Stimulated activated memory B cell treated with anti-CD40 and anti-IgM and Interleukin-4, amounts not matched to agents 10 μg/mL and 1 μg/mL and 100 μg/mL, for 72 hours (primary cell): ENCODE measurements at regions not wholly inside any gene's neighbourhood (a gene's known extent, or its start where the extent isn't known, plus 50 kb on each side); places are given as distances from the start of the nearest gene placed in this dataset.

ENCODE experiments used
- ATAC-seq: fragments of 150-1000 bp; cut with Tn5 transposase; 2 replicates; pipeline ENCODE4 v1.10.0; 2021
- H3K27ac Mint-ChIP-seq: one replicate; pipeline ENCODE4 v1.8.0; 2022; ENCODE audit warnings: mild to moderate bottlenecking, mixed read lengths
- H3K27me3 Mint-ChIP-seq: one replicate; pipeline ENCODE4 v1.8.0; 2022; ENCODE audit warnings: mixed read lengths
- H3K36me3 Mint-ChIP-seq: one replicate; pipeline ENCODE4 v1.8.0; 2022; ENCODE audit warnings: mixed read lengths
- H3K4me1 Mint-ChIP-seq: one replicate; pipeline ENCODE4 v1.8.0; 2022; ENCODE audit warnings: mixed read lengths
- H3K4me3 Mint-ChIP-seq: one replicate; pipeline ENCODE4 v1.8.0; 2022; ENCODE audit warnings: mild to moderate bottlenecking, moderate library complexity, mixed read lengths
- H3K9me3 Mint-ChIP-seq: one replicate; pipeline ENCODE4 v1.8.0; 2022; ENCODE audit warnings: mixed read lengths

DNA sequence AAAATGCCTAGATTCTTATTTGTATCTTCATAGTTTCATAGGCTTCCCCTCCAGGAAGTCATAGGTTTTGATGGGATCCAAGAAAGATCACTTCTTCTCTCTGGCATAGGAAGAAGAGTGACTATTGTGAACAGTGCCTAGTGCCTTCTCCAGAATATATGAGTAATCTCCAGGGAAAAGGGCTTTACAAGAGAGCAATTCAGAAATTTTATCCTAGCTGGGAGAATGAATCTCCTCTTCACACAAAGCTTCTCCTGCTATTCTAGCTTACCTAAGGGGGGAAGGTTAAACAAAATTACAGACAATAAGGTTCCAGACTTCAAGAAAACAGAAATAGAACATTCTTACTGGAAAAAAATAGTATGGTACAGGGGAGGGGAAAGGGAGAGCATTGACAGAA, 1193.3 kb upstream of the CDH6 start:
- H3K36me3 Mint-ChIP-seq: no peaks in the 10 kb centered on the region
- no peak overlapping the region for H3K4me3 Mint-ChIP-seq
- H3K4me1 Mint-ChIP-seq: no peaks in the 10 kb centered on the region
- H3K9me3 Mint-ChIP-seq: peaks cover 13% of the 10 kb centered on the region
- no peaks in the 10 kb centered on the region for H3K27me3 Mint-ChIP-seq
- ATAC-seq: no peak
- no peak overlapping the region for H3K27ac Mint-ChIP-seq

DNA sequence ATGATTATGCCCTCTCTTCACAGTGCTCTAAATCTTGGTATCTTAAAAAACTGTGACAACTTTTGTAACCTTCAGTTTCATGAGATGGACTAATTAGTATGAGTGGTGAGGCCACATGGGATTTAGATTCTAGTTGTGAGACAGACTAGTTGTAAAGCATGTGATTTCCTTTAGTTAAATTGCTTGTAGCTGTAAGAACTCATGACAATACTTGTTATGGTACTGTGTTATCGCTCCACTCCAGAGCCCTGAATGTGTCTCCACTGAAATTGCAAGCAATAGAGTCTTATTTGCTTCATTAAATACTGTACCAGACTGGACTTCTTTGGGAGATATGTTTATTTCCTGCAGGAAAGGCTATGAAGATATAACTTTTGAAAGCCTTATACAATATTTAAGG, 1198.3 kb upstream of the CDH6 start:
- H3K27me3 Mint-ChIP-seq: no peaks in the 10 kb centered on the region
- peaks cover 5% of the 10 kb centered on the region for H3K9me3 Mint-ChIP-seq
- H3K36me3 Mint-ChIP-seq: no peaks in the 10 kb centered on the region
- H3K27ac Mint-ChIP-seq: no peak overlapping the region
- no peak overlapping the region for H3K4me3 Mint-ChIP-seq
- no peak for ATAC-seq
- no peaks in the 10 kb centered on the region for H3K4me1 Mint-ChIP-seq

DNA sequence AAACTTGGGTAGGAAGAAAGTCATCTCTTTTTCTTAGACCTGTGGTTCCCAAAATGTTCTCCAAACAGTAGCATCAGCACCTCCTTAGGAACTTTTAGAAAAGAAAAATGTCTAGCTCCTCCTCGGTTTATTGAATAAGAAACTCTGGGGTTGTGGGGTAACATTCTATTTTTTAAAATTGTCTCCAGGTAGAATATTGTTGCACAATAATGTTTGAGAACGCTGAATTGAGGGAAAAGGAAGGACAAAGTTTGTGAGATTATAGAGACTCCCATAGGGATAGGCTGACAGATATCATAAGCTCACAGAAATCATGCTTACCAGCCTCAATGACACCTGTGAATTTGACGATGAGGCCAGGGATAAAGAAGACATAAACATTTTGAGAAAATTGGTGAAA, 1199.0 kb upstream of the CDH6 start:
- Mint-ChIP-seq H3K4me3 (no peak overlapping the region), H3K27ac (no peak overlapping the region), H3K36me3 (no peaks in the 10 kb centered on the region), H3K4me1 (no peaks in the 10 kb centered on the region), H3K27me3 (no peaks in the 10 kb centered on the region), H3K9me3 (peaks cover 5% of the 10 kb centered on the region)
- ATAC-seq: no peak

DNA sequence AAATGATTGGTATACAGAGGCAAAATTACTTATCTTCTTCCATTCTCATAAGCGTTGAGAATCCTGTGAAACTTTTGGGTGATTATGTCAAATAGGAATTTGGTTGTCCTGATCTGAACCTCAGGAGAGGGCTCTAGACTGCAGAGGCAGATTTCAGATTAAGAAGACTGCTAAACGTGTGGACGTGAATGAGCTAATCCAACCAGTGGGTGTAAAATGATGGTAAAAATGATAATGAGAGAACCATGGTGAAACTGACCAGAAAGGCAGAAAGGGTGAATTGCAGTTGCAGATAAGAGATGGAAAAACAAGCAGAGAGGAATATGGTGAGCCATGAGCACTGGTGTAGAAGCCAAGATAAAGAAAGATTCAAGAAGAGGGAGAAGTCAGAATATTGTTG, 1200.2 kb upstream of the CDH6 start:
- H3K36me3 Mint-ChIP-seq: no peaks in the 10 kb centered on the region
- H3K9me3 Mint-ChIP-seq: peaks cover 5% of the 10 kb centered on the region
- H3K4me3 Mint-ChIP-seq: no peak overlapping the region
- no peaks in the 10 kb centered on the region for H3K4me1 Mint-ChIP-seq
- H3K27me3 Mint-ChIP-seq: no peaks in the 10 kb centered on the region
- H3K27ac Mint-ChIP-seq: no peak overlapping the region
- ATAC-seq: no peak

DNA sequence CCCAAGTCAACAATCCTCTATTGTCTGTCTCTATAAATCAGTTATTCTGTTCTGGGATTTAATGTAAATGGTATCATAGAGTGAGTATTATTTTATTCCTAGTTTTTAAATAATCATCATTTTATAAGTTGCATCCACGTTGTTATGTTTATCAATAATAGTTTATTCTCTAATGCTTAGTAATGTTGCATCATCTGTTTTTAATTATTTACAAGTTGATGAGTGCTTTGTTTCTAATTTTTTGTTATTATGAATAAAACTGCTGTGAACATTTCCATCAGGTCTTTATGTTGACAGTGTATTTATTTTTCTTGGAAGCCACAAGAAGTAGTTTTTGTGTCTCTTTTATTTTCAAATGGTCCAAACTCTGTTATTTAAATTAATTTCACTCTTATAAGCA, 1201.2 kb upstream of the CDH6 start:
- Mint-ChIP-seq H3K36me3 (no peaks in the 10 kb centered on the region), H3K27me3 (no peaks in the 10 kb centered on the region), H3K27ac (no peak overlapping the region), H3K9me3 (peaks cover 5% of the 10 kb centered on the region), H3K4me1 (no peaks in the 10 kb centered on the region), H3K4me3 (no peak overlapping the region)
- ATAC-seq: no peak

DNA sequence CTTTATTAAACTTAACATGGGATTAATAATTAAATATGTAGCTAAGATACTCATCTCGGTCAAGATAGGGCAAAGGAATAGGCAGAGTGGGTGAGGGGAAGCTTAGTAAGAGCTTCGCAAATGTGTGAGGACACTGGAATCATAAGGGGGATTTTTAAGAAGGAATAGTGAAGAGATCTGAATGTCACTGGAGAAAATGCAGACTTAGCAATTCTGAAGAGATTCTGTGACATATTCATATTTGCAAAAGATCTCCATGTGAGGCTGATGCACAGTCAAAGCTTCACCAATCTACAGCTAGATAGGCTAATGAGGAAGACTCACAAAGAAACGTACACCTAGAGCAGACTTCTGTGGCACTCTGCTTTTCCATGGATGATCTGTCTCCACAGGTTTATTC, 1202.8 kb upstream of the CDH6 start:
- Mint-ChIP-seq H3K9me3 (peaks cover 5% of the 10 kb centered on the region), H3K4me1 (no peaks in the 10 kb centered on the region), H3K27me3 (no peaks in the 10 kb centered on the region), H3K4me3 (no peak overlapping the region), H3K27ac (no peak overlapping the region), H3K36me3 (no peaks in the 10 kb centered on the region)
- no peak for ATAC-seq

DNA sequence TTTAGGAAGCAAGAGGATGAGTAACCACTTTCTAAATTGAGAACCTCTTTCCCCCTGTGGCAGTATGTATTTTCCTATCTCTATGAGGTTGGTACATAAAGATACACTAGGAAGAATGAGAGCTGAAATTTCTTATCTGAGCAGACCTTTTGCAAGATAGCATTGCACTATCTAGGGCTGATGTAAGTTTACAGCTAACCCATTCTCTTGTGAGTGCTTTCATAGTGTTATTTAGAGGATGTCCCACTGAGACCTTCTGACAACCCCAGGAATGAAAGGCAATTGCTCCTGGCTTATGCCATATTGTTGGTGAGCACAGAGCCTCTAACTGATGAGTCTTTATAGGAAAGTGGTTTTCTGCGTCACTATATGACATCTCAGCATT, 1209.3 kb upstream of the CDH6 start:
- Mint-ChIP-seq H3K36me3 (no peaks in the 10 kb centered on the region), H3K27me3 (no peaks in the 10 kb centered on the region), H3K4me1 (no peaks in the 10 kb centered on the region), H3K9me3 (peaks cover 8% of the 10 kb centered on the region), H3K27ac (no peak overlapping the region), H3K4me3 (no peak overlapping the region)
- ATAC-seq: no peak

DNA sequence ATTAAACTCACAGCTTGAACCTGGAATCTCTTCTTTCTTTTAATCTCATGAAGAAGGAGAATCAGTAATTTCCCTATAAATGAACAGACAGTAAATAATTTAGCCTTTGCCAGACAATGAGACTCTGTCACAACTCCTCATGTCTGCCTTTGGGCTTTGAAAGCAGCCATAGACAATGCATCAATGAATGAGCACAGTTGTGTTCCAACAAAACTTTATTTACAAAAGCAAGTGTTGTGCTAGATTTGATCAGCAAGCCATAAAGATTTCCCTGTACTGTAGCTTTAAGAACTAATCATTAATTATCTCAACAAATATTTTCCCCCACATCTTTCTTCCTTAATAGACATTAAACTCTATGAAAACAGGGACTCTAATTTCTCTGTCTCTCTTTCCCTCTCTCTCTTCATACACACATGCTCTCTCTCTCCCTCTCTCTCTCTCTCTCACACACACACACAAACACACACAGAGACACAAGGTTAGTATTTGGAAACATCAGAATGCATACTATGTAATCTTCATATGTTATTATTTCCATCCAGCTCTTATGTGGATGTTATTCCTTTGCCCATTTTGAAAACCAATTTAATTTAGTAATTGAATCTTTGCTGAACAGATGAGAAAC, 1209.8 kb upstream of the CDH6 start:
- no peak overlapping the region for H3K27ac Mint-ChIP-seq
- H3K36me3 Mint-ChIP-seq: no peaks in the 10 kb centered on the region
- peaks cover 8% of the 10 kb centered on the region for H3K9me3 Mint-ChIP-seq
- no peak overlapping the region for H3K4me3 Mint-ChIP-seq
- no peaks in the 10 kb centered on the region for H3K27me3 Mint-ChIP-seq
- no peak for ATAC-seq
- H3K4me1 Mint-ChIP-seq: no peaks in the 10 kb centered on the region

DNA sequence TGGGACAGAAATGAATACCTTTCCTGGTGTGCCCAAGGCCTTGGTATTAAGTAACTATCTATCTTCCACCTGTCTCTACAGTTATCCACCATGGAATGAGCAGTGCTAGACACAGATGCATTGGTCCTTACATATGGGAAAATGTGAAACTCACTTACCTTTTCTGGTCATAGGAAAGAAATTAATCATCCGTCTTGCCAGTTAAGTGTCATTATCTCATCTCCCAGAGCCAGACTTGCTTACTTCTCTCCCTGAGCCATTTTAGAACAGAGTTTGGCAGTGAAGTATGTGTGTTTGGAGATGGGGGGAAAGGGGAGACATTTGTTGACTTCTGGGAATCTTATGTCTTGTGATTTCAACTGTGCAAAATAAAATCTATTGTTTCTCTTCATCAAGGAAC, 1211.0 kb upstream of the CDH6 start:
- H3K4me3 Mint-ChIP-seq: no peak overlapping the region
- ATAC-seq: no peak
- no peak overlapping the region for H3K27ac Mint-ChIP-seq
- H3K4me1 Mint-ChIP-seq: no peaks in the 10 kb centered on the region
- no peaks in the 10 kb centered on the region for H3K36me3 Mint-ChIP-seq
- peaks cover 8% of the 10 kb centered on the region for H3K9me3 Mint-ChIP-seq
- H3K27me3 Mint-ChIP-seq: no peaks in the 10 kb centered on the region

DNA sequence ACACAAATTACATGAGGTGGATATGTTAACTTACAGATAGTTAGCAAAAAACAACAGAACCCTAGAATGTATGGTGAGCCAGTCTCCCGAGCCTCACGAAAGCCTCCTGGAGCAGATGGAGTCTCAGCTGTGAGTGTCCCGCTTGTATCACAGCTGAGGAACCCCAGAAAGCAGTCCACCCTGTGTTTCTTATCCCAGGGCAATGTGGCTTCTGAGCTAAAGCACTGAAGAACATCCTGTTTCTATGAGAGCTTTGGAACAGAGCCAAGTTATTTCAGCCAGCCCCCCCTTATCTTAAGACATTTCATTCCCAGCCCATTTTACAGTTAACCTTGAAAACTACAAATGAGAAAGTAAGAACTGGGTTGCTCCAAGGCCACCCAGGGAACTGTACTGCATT, 1220.9 kb upstream of the CDH6 start:
- no peak overlapping the region for H3K27ac Mint-ChIP-seq
- H3K27me3 Mint-ChIP-seq: no peaks in the 10 kb centered on the region
- peaks cover 4% of the 10 kb centered on the region for H3K9me3 Mint-ChIP-seq
- H3K4me3 Mint-ChIP-seq: no peak overlapping the region
- H3K4me1 Mint-ChIP-seq: no peaks in the 10 kb centered on the region
- no peak for ATAC-seq
- no peaks in the 10 kb centered on the region for H3K36me3 Mint-ChIP-seq

DNA sequence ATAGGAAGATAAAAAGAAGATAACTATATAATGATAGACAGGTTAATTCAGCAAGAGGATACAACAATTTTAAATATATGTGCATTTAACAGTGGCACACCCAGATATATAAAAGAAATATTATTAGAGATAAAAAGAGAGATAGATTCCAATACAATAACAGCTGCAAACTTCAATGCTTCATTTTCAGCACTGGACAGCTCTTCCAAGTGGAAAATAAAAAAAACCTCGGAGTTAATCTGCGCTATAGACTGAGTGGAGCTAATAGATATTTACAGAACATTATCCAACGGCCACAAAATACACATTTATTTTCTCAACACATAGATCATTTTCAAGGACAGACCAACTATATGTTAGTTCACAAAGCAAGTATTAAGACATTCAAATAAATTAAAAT, 1229.5 kb upstream of the CDH6 start:
- H3K9me3 Mint-ChIP-seq: peaks cover 16% of the 10 kb centered on the region
- H3K36me3 Mint-ChIP-seq: no peaks in the 10 kb centered on the region
- H3K4me3 Mint-ChIP-seq: no peak overlapping the region
- H3K27me3 Mint-ChIP-seq: no peaks in the 10 kb centered on the region
- H3K4me1 Mint-ChIP-seq: no peaks in the 10 kb centered on the region
- ATAC-seq: no peak
- no peak overlapping the region for H3K27ac Mint-ChIP-seq

DNA sequence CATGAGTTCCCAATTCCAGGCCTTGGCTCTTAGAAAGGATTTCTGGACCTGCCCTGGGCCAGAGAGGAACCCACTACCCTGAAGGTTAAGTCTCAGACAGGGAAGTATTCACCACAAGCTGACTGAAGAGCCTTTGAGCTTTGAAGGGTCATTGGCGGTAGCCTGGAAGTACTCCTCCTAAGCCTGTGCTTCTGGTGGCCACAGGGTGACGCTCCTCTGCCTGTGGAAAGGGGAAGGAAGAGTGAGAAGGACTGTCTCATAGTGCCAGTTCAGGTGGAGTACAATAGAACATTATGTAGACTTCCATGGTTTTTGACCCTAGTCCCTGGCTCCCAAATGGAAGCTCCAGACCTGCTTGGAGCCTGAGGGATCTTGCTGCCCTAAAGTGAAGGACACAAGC, 1233.2 kb upstream of the CDH6 start:
- ATAC-seq: no peak
- Mint-ChIP-seq H3K36me3 (no peaks in the 10 kb centered on the region), H3K9me3 (peaks cover 7% of the 10 kb centered on the region), H3K4me1 (no peaks in the 10 kb centered on the region), H3K27me3 (no peaks in the 10 kb centered on the region), H3K4me3 (no peak overlapping the region), H3K27ac (no peak overlapping the region)

DNA sequence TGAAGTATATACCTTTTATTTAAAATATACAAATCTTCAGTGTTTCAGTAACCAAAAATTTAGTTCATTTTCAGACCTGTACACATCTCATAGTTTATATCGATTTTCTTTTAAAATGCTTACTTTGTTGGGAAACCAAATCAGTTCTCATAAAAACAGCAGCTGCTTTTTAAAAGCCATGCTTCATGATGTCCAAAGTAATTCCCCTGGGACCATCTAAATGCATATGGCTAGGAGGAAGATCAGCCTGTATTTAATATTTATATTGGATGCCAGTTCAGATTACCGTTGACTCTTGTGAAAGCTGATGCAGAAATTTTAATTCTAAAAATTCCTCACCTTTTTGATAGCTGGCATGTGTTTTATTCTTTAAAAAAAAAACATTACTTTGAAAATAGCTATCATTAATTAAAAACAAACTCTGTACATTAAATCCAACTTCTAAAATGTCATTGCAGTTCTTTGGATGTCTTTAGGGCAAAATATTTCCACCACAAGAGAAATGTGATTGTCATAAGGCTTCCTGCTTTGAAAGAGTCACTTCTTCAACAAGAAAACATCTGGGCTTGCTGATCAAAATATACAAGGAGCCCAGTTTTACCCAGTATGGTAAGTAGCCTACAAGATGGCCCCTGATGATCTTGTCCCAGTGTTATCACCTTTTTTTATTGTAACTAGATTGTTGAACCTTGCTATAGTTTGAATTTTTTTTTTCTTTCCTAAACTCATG, 1242.9 kb upstream of the CDH6 start:
- no peaks in the 10 kb centered on the region for H3K27me3 Mint-ChIP-seq
- ATAC-seq: no peak
- peaks cover 3% of the 10 kb centered on the region for H3K9me3 Mint-ChIP-seq
- H3K4me3 Mint-ChIP-seq: no peak overlapping the region
- no peaks in the 10 kb centered on the region for H3K36me3 Mint-ChIP-seq
- no peak overlapping the region for H3K27ac Mint-ChIP-seq
- no peaks in the 10 kb centered on the region for H3K4me1 Mint-ChIP-seq

DNA sequence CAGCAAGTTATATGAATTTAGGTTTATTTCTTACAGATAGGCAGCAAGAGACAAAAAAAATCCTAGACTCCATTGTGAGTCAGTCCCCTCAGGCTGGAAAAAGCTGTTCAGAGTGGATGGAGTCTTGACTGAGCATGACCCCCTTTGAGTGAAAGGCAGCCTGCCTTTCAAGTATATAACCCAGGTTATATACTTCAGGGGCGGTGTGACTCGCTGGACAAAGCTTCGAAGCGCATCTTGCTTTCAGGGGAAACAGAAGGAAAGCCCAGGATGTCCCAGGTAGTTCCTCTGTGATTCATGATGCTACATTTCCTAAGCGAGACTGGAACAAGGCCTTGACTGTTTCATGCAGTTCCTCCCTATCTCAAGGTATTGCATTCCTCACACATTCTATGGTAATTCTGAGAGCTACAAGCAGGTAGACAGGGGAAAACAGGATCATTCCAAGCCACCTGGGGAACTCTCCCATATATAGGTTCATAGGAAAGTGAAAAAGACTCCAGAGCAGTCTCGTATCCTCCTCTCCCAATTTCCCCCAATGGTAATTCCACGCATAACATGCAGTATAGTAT, 1244.1 kb upstream of the CDH6 start:
- H3K27ac Mint-ChIP-seq: no peak overlapping the region
- no peak overlapping the region for H3K4me3 Mint-ChIP-seq
- H3K9me3 Mint-ChIP-seq: peaks cover 3% of the 10 kb centered on the region
- H3K4me1 Mint-ChIP-seq: no peaks in the 10 kb centered on the region
- H3K36me3 Mint-ChIP-seq: no peaks in the 10 kb centered on the region
- ATAC-seq: no peak
- H3K27me3 Mint-ChIP-seq: no peaks in the 10 kb centered on the region

DNA sequence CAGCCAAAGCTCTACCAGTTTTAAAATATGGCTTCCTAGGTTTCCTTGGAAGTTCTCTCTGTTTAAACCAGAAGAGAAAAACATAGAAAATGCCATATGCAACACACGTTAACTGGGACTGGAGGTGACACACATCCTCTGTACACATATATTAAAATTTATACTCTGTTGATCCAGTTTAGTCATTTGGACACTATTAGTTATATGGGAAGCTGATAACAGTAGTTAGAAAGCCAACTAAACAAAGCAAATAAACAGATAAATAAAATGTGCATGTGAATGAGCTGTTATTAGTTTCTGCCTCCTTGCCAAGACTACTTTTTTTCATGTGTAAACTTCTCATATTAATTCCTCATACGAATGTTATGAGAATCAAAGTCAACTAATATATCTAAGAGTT, 1249.2 kb upstream of the CDH6 start:
- Mint-ChIP-seq H3K4me3 (no peak overlapping the region), H3K9me3 (no peaks in the 10 kb centered on the region), H3K27ac (no peak overlapping the region), H3K36me3 (no peaks in the 10 kb centered on the region), H3K27me3 (no peaks in the 10 kb centered on the region), H3K4me1 (no peaks in the 10 kb centered on the region)
- ATAC-seq: no peak

DNA sequence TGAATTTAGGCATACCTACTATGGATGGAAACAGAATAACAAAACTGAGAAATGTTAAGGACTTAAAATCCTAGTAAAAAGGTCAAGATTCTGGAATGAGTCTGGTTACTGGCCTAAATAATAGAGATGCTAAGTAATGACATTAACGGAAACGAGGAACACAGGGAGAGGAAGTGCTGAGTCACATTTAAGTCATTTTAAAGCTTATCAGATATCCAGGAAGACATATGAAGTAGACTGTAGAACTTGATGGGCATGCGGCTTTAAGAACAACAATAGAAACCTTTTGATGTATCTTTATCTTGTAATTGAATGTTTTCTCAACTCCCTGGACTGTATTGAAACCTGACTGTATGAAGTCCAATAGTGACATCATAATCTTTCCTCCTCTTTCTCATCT, 1251.4 kb upstream of the CDH6 start:
- Mint-ChIP-seq H3K27me3 (no peaks in the 10 kb centered on the region), H3K27ac (no peak overlapping the region), H3K9me3 (no peaks in the 10 kb centered on the region), H3K4me3 (no peak overlapping the region), H3K4me1 (no peaks in the 10 kb centered on the region), H3K36me3 (no peaks in the 10 kb centered on the region)
- no peak for ATAC-seq
